ENCODE measurements at regions not wholly inside any gene's neighbourhood (a gene's known extent, or its start where the extent isn't known, plus 50 kb on each side); places are given as distances from the start of the nearest gene placed in this dataset.

- 0 out of 2 replicates have a peak overlapping the region, but pooled peaks have one; percentile 57 for H3K27ac Mint-ChIP-seq
- CTCF ChIA-PET: interaction anchor here (0.6 kb wide), 1 partner anchor 36 kb away, joined by 4 read pairs; no protein-coding TSS in a partner anchor
Measured at GRCh38 chr9:105993116-105993854, 298.9 kb downstream of the TMEM38B start.

GRCh38 chr9:105993921-105994715 lies 299.8 kb downstream of the TMEM38B start:
- POLR2A ChIA-PET: no interaction called here
- CTCF ChIA-PET: no interaction called here
- Mint-ChIP-seq H3K36me3 (no peaks in the 10 kb centered on the region), H3K27ac (no peak overlapping the region), H3K4me1 (peaks cover 37% of the 10 kb centered on the region), H3K27me3 (ENCODE audit: low read depth) (no peaks in the 10 kb centered on the region), H3K9me3 (no peaks in the 10 kb centered on the region), H3K4me3 (no peak overlapping the region)
- no peak for ATAC-seq
- no peak for DNase-seq (ENCODE audit: low spot score)
- TF ChIP-seq, protein P1, sequence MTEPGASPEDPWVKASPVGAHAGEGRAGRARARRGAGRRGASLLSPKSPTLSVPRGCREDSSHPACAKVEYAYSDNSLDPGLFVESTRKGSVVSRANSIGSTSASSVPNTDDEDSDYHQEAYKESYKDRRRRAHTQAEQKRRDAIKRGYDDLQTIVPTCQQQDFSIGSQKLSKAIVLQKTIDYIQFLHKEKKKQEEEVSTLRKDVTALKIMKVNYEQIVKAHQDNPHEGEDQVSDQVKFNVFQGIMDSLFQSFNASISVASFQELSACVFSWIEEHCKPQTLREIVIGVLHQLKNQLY (CRISPR knock-in tag; IDR thresholded peaks at IDR 0.05): no peak
- no peak for TF ChIP-seq ZNF425 (CRISPR knock-in tag; conservative IDR thresholded peaks at IDR 0.05)
- no peak for TF ChIP-seq TEAD1 (CRISPR knock-in tag; IDR thresholded peaks at IDR 0.05)
- no peak for TF ChIP-seq SMAD3 (CRISPR knock-in tag; IDR thresholded peaks at IDR 0.05; ENCODE audit: borderline replicate concordance)
- TF ChIP-seq, protein P2, sequence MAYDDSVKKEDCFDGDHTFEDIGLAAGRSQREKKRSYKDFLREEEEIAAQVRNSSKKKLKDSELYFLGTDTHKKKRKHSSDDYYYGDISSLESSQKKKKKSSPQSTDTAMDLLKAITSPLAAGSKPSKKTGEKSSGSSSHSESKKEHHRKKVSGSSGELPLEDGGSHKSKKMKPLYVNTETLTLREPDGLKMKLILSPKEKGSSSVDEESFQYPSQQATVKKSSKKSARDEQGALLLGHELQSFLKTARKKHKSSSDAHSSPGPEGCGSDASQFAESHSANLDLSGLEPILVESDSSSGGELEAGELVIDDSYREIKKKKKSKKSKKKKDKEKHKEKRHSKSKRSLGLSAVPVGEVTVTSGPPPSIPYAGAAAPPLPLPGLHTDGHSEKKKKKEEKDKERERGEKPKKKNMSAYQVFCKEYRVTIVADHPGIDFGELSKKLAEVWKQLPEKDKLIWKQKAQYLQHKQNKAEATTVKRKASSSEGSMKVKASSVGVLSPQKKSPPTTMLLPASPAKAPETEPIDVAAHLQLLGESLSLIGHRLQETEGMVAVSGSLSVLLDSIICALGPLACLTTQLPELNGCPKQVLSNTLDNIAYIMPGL (CRISPR knock-in tag; IDR thresholded peaks at IDR 0.05): no peak
- TF ChIP-seq ZNF138 (CRISPR knock-in tag; conservative IDR thresholded peaks at IDR 0.05): no peak

More at GRCh38 chr9:105993116-105993854, 298.9 kb downstream of the TMEM38B start:
- no peaks in the 10 kb centered on the region for H3K27me3 Mint-ChIP-seq (ENCODE audit: low read depth)
- POLR2A ChIA-PET: no interaction called here
- no peaks in the 10 kb centered on the region for H3K36me3 Mint-ChIP-seq
- no peak for TF ChIP-seq ZBTB43 (CRISPR knock-in tag; IDR thresholded peaks at IDR 0.05)
- TF ChIP-seq ZNF532 (CRISPR knock-in tag; IDR thresholded peaks at IDR 0.05; ENCODE audit: borderline replicate concordance): no peak
- TF ChIP-seq, protein P3, sequence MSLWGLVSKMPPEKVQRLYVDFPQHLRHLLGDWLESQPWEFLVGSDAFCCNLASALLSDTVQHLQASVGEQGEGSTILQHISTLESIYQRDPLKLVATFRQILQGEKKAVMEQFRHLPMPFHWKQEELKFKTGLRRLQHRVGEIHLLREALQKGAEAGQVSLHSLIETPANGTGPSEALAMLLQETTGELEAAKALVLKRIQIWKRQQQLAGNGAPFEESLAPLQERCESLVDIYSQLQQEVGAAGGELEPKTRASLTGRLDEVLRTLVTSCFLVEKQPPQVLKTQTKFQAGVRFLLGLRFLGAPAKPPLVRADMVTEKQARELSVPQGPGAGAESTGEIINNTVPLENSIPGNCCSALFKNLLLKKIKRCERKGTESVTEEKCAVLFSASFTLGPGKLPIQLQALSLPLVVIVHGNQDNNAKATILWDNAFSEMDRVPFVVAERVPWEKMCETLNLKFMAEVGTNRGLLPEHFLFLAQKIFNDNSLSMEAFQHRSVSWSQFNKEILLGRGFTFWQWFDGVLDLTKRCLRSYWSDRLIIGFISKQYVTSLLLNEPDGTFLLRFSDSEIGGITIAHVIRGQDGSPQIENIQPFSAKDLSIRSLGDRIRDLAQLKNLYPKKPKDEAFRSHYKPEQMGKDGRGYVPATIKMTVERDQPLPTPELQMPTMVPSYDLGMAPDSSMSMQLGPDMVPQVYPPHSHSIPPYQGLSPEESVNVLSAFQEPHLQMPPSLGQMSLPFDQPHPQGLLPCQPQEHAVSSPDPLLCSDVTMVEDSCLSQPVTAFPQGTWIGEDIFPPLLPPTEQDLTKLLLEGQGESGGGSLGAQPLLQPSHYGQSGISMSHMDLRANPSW (CRISPR knock-in tag; conservative IDR thresholded peaks at IDR 0.05; ENCODE audit: low read depth): no peak
- TF ChIP-seq ZNF671 (CRISPR knock-in tag; IDR thresholded peaks at IDR 0.05): no peak
- no peak for TF ChIP-seq SMAD3 (CRISPR knock-in tag; IDR thresholded peaks at IDR 0.05; ENCODE audit: borderline replicate concordance)
- TF ChIP-seq CREB1 (CRISPR knock-in tag; IDR thresholded peaks at IDR 0.05): no peak
- TF ChIP-seq GTF2I (CRISPR knock-in tag; conservative IDR thresholded peaks at IDR 0.05): no peak
- no peak for ATAC-seq
- no peak overlapping the region for H3K4me3 Mint-ChIP-seq
- H3K9me3 Mint-ChIP-seq: no peaks in the 10 kb centered on the region
- DNase-seq (ENCODE audit: low spot score): no peak
- peaks cover 33% of the 10 kb centered on the region for H3K4me1 Mint-ChIP-seq

Data from WTC11 (cell line).